ENCODE measurements at regions not wholly inside any gene's neighbourhood (a gene's known extent, or its start where the extent isn't known, plus 50 kb on each side); places are given as distances from the start of the nearest gene placed in this dataset.
"Not testable (repeated sequence)": the region's sequence is repeated elsewhere in the genome, so short reads cannot be mapped to it uniquely, and the experiment has no call there.

DNA sequence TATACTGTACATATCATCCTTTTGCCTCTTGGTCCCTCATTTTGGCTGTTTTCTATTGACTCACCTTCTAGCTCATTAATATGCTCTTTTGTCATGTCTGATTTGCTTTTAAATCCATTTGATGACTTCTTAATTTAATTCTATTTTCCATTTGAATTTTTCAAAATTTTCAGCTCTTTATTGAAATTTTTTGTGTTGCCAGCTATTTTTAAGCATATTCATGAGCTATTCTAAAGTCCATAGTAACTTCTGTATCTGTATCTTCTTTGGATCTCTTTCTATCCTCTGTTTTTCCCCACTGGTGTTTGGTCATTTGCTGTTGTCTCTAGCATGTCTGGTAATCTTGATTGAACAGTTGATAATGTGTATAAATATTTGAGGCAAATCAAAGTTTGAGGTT, 227.8 kb downstream of the NDUFA10 start:
- no peak for ATAC-seq
- no peak for TF ChIP-seq POLR2A (IDR thresholded peaks at IDR 0.05)
- TF ChIP-seq, protein P1, sequence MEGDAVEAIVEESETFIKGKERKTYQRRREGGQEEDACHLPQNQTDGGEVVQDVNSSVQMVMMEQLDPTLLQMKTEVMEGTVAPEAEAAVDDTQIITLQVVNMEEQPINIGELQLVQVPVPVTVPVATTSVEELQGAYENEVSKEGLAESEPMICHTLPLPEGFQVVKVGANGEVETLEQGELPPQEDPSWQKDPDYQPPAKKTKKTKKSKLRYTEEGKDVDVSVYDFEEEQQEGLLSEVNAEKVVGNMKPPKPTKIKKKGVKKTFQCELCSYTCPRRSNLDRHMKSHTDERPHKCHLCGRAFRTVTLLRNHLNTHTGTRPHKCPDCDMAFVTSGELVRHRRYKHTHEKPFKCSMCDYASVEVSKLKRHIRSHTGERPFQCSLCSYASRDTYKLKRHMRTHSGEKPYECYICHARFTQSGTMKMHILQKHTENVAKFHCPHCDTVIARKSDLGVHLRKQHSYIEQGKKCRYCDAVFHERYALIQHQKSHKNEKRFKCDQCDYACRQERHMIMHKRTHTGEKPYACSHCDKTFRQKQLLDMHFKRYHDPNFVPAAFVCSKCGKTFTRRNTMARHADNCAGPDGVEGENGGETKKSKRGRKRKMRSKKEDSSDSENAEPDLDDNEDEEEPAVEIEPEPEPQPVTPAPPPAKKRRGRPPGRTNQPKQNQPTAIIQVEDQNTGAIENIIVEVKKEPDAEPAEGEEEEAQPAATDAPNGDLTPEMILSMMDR (IDR thresholded peaks at IDR 0.05): no peak
- DNase-seq: no peak
- peaks cover 0 to 7% of the 10 kb centered on the region in 2 donors for H3K27me3 ChIP-seq
- H3K4me1 ChIP-seq: no peaks in the 10 kb centered on the region
- no peak overlapping the region for H3K27ac ChIP-seq
- no peaks in the 10 kb centered on the region for H3K9me3 ChIP-seq
- no peak overlapping the region for H3K4me3 ChIP-seq
- intact Hi-C loops (cut with DNase I): no loop called here
- no peaks in the 10 kb centered on the region for H3K36me3 ChIP-seq (replicated peaks in 1 of 2; ENCODE audit: insufficient read depth in 1 of 2, low read depth in 2 of 2)

DNA sequence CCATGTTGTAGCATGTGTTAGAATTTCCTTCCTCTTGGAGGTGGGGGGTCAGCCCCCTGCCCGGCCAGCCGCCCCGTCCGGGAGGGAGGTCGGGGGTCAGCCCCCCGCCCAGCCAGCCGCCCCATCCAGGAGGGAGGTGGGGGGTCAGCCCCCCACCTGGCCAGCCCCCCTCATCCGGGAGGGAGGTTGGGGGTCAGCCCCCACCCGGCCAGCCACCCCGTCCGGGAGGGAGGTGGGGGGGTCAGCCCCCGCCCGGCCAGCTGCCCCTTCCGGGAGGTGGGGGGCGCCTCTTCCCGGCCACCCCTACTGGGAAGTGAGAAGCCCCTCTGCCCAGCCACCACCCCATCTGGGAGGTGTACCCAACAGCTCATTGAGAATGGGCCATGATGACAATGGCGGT, 229.4 kb downstream of the NDUFA10 start:
- H3K4me1 ChIP-seq; H3K9me3 ChIP-seq; ATAC-seq; H3K4me3 ChIP-seq; H3K27ac ChIP-seq; H3K36me3 ChIP-seq (replicated peaks in 1 of 2; ENCODE audit: insufficient read depth in 1 of 2, low read depth in 2 of 2); DNase-seq; H3K27me3 ChIP-seq; intact Hi-C loops (cut with DNase I): not testable (repeated sequence)
- 83 to 88% methylated on average over 9 of the region's 17 CpGs for WGBS, 2 donors

DNA sequence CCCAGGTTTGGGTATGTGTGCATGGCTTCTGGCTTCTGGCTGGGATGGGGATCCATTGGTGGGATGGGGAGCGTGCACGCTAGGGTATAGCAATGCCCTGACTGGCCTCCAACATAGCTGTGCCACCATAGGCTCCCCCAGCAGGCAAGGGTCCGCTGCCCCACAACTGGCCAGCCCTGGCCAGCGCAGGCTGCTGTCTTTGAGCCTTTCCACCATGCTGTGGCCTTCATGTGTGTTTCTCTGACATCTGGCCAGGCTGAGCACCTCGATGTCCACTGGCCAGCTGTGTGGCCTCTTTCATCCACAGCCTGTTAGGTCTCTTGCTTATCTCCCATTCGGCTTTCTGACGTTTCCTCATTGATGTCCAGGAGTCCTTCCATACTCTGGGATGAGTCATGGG, 231.3 kb downstream of the NDUFA10 start:
- Histone ChIP-seq H3K4me1 (no peaks in the 10 kb centered on the region), H3K4me3 (no peak overlapping the region), H3K27ac (no peak overlapping the region), H3K36me3 (replicated peaks in 1 of 2; ENCODE audit: insufficient read depth in 1 of 2, low read depth in 2 of 2) (no peaks in the 10 kb centered on the region), H3K9me3 (no peaks in the 10 kb centered on the region), H3K27me3 (no peaks in the 10 kb centered on the region)
- 71 to 76% methylated on average over 6 to 7 of the region's 7 CpGs for WGBS, 2 donors
- DNase-seq: no peak
- ATAC-seq: no peak
- TF ChIP-seq, protein P1 (IDR thresholded peaks at IDR 0.05): no peak
- no peak for TF ChIP-seq POLR2A (IDR thresholded peaks at IDR 0.05)
- intact Hi-C loops (cut with DNase I): no loop called here

DNA sequence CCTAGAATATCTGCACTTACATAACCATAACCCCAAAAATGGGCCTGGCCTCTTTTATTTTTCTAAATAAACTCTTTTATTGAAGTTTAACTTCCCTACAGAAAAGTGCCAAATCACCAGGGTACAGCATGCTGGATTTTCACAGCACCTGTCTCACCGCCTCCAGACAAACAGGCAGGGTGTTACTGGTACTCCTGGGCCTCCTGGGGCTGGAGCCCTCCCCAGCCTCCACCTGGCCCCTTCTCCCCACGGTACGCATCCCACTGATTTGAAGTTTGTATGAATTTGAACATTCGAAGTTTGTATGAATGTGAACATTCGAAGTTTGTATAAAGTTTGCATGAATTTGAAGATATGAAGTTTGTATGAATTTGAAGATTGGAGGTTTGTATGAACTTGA, 232.1 kb downstream of the NDUFA10 start:
- 70 to 80% methylated on average over 5 of the region's 5 CpGs for WGBS, 2 donors
- Histone ChIP-seq H3K36me3 (replicated peaks in 1 of 2; ENCODE audit: insufficient read depth in 1 of 2, low read depth in 2 of 2) (no peaks in the 10 kb centered on the region), H3K27ac (no peak overlapping the region), H3K4me3 (no peak overlapping the region), H3K27me3 (no peaks in the 10 kb centered on the region), H3K9me3 (no peaks in the 10 kb centered on the region), H3K4me1 (no peaks in the 10 kb centered on the region)
- no peak for ATAC-seq
- no peak for DNase-seq
- intact Hi-C loops (cut with DNase I): no loop called here
- TF ChIP-seq POLR2A (IDR thresholded peaks at IDR 0.05): no peak
- TF ChIP-seq, protein P1 (IDR thresholded peaks at IDR 0.05): no peak

DNA sequence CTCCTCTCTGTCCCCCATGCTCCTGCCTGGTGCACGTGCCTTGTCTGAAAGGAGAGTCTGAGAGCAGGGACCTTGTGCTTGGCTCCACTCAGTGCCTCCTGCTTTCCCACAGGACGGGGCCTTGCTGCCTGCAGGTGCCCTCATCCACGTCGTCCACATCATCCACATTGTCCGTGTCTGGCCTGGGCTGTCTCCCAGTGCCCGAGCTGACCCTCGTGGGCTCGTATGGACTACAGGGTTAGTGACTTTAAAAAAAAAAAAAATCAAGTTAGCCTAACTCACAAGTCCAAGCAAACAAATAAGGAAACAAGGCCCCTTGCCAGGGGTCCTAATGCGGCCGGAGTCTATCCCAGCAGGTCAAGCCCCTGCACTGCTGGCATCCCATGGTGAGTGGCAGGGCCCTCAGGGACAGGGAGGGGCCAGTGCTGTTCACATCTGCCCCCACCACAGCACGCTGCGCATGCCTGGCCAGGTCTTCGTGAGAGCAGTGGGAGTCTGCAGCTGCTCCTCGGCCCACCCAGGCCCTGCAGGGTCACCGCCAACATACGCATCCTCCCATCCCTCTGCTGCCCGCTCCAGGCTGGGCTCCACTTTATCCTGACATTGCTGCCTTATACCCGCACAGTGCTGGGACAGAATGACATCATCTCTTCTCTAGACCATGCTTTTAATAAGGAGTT, 232.6 kb downstream of the NDUFA10 start:
- WGBS, 2 donors: 57 to 62% methylated on average over 13 to 18 of the region's 18 CpGs
- no peak for ATAC-seq

More for the DNA sequence above, 232.6 kb downstream of the NDUFA10 start:
- DNase-seq: no peak
- Histone ChIP-seq H3K27ac (no peak overlapping the region), H3K27me3 (no peaks in the 10 kb centered on the region), H3K4me3 (no peak overlapping the region), H3K9me3 (no peaks in the 10 kb centered on the region), H3K36me3 (replicated peaks in 1 of 2; ENCODE audit: insufficient read depth in 1 of 2, low read depth in 2 of 2) (no peaks in the 10 kb centered on the region), H3K4me1 (no peaks in the 10 kb centered on the region)
- no peak for TF ChIP-seq POLR2A (IDR thresholded peaks at IDR 0.05)
- TF ChIP-seq, protein P1 (IDR thresholded peaks at IDR 0.05): no peak
- intact Hi-C loops (cut with DNase I): no loop called here
